HG02588 (cell line): ENCODE measurements at regions not wholly inside any gene's neighbourhood (a gene's known extent, or its start where the extent isn't known, plus 50 kb on each side); places are given as distances from the start of the nearest gene placed in this dataset.

Experiments used
- ATAC-seq: cut with Tn5 transposase; IDR thresholded peaks from one replicate; pipeline ENCODE4 v1.9.1; 2021; ENCODE audit warnings: mild to moderate bottlenecking, moderate library complexity; ENCODE audit not compliant: unreplicated experiment

DNA sequence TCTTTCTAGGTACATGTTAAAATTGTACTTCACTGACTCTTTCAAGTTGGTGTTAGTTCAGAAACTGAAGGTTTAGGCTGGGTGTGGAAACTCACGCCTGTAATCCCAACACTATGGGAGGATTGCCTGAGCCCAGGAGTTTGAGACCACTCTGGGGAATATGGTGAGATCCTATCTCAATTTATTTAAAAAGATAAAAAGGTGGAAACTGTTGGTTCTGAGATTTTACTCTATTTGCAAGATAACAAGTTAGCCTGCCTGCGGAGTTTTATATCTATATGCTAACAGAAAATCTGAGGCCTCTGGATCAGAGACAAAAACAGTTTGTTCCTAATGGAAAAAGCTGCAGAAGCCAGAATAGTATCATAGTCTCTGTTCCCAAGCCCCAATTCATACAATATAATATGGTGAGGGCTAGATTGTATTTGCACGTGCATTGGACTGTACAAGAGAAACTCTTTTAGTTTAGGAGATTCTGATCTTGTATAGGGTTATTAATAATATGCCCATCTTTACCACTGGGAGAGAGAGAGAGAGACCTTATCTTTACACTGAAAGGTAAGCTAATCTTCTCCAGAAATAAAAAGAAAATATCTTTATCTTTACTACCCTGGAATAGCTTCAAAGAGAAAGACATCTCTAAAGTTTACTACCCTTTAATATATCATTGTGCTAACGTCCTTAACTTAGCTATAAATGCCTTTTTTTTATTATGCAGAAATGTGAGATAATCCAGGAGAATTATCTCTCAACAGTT lies 1267.6 kb downstream of the OTOL1 start:
- ATAC-seq, result no peak

DNA sequence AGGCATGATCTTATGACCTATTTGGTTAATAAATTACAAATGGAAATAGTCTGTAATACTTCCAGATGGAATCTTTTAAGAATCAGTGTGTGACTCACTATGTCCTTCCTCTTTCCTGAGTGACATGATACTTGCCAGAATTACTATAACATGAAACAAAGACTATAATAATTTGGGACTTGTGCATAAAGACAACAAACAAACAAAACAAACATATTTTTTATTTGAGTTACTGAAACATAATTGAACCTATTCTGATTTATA lies 1268.1 kb downstream of the OTOL1 start:
- ATAC-seq, result no peak

DNA sequence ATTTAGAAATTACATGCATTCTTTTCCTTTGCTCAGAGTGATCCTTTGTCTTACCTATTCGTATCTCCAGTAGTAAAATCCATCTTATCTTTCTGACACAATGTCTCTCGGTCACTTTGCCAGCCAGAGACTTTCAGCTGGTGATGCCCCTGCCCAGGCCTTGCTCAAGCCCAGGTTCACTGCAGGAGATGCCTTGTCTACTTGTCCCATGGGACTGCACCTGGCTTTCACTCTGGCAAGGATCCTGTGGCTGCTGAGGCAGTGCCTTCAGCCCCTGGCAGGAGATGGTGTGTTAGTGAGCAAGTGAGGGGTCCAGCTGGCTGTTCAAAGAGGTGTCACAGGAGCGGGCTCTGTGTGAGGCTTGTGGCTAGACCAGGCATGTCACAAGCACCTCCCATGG lies 1268.9 kb downstream of the OTOL1 start:
- ATAC-seq, result no peak

DNA sequence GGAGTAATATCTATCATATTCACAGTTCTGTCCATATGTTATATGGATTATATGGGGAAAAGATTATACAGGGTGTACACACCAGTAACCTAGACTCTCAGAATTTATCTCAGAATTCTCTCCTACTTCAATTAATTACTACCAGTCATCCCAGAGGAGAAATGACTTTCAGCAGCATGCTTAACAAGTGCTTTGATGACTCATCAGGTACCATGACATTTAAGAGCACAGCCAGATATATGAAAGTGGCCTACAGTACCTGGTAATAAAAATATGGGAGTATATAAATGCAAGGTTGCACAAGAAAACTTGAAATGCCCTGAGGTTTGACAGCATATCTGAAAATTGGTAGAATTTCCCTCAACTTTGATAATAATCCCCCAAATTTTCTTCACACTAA lies 1273.0 kb downstream of the OTOL1 start:
- no peak for ATAC-seq

DNA sequence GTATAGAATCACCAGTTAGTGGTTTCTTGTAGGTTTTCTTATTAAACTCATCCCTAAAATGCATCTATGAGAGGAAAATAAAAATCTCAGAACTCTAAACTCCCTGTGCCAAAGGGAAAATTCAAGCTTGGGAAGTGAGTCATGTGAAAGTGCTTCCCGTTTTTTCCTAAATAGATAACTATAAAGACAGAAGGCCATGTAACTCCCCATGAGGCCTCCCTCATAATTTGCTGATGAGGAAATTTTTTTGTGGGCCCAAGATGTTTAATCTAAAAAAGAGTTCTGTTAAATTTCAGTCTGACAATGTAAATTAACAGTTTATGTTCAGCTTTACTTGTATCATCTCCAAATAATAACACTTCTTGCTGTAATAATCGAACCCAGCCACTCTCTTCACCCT lies 1273.9 kb downstream of the OTOL1 start:
- ATAC-seq, result no peak

DNA sequence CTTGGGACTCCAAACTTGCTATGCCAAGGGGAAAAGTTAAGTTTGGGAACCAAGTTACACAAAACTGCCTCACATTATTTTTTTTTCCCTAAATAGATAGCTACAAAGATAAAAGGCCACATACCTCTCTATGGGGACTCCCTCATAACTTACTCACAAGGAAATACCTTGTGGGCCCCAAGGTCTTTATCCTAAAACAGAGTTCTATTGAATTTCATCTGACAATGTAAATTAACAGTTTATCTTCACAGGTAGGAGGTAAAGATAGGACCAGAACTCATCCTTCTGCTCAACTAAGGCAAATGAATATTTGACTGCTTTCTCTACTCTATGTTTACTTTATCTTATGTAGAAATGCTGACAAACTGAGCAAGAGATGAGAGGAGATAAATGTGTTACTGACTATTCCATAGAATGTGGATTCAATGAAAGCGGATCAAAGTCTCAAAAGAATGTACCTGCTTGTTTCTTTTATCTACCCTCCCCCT lies 1278.0 kb downstream of the OTOL1 start:
- ATAC-seq, result no peak

DNA sequence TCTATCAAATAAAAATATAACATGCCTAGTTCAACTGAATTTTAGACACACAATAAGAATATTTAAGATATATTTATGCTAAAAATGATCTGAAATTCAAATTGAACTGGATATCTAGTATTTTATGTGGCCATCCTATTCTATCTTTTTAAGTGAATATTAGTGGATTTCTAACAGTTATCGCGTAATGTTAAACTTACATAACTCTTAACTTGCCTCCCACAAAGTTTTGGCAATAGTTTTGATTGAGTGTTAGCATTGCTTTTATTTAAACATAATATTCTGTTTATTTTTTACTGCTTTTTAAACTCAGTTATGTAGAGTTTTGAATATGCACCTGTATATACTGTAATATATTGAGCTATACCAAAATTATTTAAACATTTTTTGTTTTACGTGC lies 1279.5 kb downstream of the OTOL1 start:
- ATAC-seq, result no peak

DNA sequence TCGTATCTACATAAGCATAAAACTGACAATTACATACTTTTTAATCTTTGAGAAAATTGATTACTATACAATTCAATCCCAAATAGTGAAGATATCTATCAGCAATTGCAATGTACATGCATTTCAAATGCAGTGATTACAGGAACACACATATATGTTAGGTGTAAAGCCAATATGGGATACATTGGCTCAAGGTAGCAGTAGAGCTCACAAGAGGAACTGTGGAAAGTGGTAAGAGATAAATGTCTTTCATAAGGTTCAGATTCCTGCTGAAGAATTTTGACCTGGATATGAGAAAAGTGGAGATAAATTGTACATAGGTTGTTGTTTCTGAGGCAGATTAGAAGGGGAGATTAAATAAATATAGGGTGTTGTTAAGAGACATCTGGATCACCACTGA lies 1280.5 kb downstream of the OTOL1 start:
- no peak for ATAC-seq

DNA sequence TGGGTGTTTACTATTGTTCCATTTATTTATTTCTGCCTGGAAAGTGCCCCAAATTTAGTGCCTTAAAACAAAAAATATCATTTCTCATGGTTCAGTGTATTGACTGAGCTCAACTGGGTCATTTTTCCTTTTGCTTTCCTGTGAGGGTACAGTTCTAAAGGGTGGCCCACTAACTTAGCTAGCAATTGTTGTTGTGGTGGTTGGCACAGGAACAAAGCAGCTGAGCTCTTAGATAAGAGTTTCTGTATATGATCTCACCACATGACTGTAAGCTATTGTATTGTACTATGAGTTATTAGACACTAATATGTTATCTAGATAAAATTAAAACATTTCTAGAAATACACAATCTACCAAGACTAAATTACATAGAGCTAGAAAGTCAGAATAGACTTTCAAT lies 1283.7 kb downstream of the OTOL1 start:
- no peak for ATAC-seq

DNA sequence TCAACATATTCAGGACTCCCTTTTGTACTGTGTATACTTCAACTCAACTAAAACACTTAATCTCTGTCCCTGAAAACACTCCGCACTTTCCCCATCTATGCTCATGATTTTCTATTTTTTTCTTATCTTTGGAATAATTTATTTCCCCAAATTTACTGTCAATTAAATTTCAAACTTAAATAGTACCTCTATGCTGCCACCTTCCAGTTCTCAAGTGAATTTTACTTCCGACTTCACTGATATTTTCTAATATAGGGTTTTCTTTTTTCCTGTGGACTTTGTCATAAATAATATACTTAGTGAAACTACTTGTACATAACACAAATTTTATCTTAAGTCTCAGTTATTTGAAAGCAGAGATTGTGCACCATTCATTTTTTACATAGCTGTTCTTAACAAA lies 1303.3 kb downstream of the OTOL1 start:
- ATAC-seq, result no peak

DNA sequence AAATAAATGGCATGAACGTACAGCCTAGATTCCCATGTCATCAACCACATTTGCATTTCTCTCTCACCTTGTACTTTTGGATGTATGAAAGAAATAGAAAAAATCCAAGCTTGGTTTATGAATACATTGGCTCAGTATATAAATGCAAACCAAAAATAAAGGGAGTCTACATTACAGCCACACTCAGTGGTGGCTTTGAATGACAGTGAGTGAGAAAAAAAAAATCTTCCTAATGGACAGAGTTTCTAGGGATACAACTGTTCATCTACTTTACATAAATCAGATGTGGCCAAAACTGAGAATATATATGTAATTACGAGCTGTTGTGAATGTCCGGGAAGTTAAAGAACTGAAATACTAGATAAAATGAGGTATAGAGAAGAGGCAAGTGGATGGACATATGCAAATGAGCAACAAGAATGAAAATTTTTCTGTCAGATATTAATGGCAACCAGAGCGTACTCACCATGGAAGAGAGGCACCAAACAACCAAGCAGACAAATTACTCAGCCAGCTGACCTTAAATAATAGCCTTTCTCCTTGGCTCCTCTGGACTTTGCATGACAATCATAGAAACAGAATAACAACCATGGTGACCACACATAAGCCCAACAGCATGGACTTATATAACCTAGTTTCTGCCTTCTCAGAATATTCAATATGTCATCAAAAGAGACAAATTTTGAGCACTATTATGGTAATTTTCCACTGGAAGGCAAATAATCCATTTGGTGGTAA lies 1305.8 kb downstream of the OTOL1 start:
- ATAC-seq, result no peak

DNA sequence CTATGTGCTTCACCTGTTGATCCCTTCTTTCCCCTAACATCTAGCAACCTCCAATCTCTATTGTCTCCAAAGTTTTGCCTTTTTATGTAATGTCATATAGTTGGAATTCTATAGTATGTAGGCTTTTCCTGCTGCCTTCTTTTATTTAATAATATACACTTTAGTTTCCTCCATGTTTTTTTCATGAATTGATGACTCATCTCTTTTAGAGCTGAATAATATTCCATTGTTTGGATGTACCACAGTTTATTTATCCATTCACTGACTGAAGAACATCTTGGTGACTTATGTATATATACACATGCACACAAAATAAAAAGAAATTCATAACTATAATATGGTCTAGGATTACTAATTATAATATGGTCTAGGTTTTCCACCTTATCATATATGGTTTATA lies 1314.2 kb downstream of the OTOL1 start:
- no peak for ATAC-seq

DNA sequence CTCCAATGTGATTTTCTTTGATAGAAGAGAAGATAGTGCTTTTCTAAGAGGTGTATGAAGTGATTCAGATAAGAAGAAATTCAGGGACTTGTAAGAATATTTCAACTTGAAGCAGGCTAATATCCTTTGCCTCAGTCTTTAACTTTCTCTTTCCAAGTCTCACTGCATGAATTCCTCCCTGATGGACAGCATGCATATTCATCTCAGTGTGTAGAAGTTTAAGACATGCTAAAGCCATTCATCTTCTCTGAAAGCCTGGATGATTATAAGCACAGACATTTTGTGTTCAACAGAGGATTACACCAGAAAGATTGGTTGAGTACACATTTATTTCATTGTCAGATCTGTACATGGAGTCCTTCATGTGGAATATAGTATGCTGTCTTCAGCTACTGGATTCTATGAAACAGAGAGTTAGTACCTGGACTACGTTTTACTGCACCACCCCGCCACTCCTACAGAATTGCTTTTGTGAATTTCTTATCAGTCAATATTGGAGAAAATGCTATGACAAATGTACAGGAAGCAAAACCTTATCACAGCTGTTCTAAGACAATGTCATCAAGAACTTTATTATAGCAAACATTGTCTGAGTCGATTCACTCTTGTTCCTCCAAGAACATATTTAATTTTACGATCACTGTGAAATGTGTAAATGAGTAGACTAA lies 1346.1 kb downstream of the OTOL1 start:
- ATAC-seq, result no peak

DNA sequence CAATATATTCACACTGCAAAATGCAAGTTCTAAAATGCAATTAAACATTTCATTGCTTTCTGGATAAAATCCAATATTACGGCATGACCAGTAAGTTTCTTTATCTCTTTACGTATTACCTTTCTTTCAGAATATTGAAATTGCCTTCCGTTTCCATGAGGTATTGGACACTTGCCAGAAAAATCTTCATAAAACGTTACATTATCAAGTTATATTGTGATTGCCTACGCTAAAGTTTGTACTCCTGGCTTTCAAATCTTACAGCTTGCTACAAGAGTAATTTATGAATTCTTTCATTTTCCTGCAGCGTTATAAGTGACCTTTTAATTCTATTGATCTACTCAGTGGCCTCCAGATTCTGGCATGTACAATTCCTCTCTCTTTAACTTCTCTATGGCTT lies 1349.3 kb downstream of the OTOL1 start:
- ATAC-seq, result no peak

DNA sequence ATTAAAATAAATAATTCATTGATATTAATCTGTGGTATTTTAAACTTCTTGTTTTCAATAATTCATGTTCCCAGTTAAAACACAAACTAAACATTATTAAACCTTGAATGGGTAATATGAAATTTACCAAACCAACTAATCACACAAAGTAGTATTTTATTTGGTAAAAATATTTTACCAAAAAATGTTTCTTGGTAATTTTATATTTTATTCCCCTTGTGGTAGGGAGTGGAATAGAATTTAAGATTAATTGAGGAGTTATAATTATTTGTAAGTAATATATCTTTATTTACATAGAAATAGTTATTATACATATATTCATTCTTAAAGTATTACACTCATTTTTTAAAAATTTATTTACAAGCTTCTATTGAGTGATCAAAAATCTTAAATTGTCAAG lies 1350.9 kb downstream of the OTOL1 start:
- no peak for ATAC-seq

DNA sequence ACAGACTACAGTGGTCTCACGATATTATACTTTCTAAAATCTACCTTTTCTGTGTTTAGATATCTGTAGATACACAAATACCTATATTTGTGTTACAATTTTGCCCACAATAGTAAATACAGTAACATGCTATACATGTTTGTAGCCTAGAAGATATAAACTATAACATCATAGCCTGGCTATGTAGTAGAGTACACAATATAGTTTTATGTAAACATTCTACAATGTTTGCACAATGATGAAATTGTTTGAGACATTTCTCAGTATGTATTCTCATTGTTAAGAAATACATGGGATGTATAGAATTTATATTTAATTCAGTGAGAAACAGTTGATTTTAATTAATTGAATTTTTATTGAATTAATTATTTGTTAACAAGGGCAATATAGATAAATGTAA lies 1367.0 kb downstream of the OTOL1 start:
- no peak for ATAC-seq

DNA sequence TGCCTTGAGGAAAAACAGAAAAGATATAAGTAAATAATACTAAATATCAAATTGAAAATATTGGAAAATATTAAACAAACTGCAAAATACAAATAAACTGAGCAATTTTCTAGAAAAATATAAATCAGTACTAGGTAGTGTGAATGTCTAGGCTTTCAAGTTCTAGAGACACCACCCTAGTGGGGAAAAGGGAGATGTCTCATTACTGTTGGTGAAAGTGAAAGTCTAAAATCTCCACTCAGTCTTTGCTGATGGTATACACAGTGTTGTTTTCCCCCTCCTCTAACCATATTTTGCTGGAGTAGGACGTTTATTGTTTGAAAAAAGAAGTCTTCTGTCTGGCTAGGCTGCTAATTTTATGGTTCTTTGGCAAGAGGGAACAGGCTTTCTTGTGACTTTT lies 1368.9 kb downstream of the OTOL1 start:
- no peak for ATAC-seq

DNA sequence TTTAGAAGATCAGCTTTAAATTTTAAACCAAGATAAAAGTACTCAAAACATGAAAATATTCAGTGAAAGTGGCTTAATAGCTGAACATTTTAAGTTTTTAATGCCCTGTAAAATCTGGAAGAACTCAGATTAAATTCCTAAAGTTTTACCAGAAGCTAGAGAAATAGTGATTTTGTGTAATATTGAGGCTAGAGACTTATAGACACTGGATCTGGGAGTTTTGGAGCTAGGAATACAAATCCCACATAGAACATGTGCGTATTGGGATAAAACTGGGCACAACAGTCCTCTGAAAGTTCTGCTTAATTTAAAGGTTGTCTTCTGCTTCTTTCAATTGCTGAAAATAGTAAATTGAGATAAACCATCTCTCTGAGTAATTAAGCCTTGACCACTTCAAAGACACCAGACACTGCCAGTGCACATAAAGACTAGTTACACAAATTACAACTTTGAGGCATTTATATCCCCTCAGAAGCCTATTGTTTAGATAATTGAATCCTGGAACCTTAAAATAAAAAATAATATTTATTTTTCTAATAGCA lies 1382.5 kb downstream of the OTOL1 start:
- no peak for ATAC-seq

DNA sequence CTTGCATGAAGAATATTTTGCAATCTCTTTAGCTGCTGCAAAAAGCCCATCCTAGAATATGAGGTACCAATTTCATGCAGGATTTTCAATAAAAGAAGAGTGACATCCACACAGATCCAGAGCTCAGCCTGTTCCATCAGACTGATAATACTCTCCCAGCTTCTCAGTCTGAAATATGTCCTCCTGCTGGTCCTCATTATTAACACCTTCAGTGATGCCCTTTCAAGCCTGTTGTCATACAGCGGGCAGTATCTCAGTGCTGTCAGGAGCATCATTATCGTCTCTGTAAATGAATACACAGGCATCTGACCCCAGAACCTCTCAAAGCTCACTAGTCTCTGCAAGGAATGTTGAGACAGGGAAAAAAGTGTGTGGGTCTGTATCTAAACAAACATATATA lies 1387.8 kb downstream of the OTOL1 start:
- ATAC-seq, result no peak

DNA sequence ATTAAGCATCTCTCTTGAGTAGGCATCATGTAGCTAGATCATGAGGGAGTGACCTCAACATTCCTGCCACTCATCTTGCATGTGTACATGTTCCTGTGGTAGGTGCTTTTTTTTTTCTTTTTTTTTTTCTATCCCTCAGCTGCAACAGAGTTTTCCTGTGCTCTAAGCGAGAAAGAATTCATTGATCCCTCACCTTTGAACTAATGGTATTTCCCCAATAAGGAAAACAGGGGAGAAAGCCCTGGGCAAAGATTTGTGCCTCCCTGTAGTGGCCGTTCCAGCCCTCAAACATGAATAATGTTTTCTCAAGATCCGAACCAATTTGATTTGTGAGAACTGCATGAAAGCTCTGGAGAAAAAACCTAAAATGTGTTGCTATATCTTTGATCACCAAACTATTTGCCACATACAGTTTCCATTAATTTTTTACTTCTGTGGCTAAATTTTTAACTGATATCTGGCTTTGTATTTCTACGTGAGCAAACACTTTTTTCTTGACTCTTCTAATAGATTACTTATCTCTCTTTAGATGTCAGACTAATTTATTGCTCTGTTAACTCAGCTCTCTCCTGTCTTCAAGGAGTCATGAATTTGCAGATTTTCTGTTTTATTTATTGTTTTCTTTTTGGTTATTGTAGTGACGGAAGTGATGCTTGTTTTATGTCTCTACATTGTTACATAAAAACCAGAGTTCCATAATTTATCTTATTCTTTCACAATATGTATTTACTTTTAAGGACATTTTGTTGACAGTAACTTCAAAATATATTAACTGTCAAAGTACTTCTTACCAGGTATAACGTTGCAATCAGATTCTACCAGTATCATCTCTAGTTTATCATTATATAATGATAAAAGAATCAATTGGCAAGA lies 1396.5 kb downstream of the OTOL1 start:
- ATAC-seq, result no peak

DNA sequence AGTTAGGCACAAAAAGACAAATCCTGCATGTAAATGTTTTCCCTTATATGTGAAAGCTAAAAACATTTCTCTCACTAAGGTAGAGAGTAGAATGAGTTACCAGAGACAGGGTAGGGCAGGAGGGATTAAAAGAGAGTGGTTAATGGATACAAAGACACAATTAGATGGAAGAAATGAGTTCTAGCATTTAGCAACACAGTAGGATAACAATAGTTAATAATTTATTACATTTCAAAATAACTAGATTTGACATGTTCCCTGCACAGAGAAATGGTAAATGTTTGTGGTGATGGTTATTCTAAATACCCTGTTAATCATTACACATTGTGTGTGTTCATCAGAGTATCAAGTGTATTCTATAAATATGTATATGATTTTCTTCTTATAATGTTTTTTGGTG lies 1400.7 kb downstream of the OTOL1 start:
- ATAC-seq, result no peak
